ENCODE measurements at regions not wholly inside any gene's neighbourhood (a gene's known extent, or its start where the extent isn't known, plus 50 kb on each side); places are given as distances from the start of the nearest gene placed in this dataset.

DNA sequence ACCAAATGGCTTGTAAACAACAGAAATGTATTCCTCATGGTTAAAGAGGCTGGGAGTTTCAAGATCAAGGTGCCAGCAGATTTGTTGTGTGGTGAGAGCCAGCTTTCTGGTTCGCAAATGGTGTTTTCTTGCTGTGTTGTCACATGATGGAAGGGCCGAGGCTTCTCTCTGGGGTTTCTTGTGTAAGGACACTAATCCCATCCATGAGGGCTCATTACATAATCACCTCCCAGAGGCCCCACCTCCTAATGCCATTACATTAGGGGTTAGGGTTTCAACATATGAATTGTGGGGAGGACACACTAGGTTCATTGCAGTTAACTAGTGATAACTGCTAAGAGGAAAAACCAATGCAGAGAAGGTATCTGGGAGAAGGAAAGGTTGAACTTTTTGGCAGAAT lies 103.5 kb upstream of the ENPEP start:
- intact Hi-C loops (cut with DNase I), result no loop called here
- Histone ChIP-seq H3K4me1 (no peaks in the 10 kb centered on the region), H3K9me3 (no peaks in the 10 kb centered on the region), H3K27ac (no peak overlapping the region), H3K36me3 (replicated peaks in 1 of 2; ENCODE audit: insufficient read depth in 1 of 2, low read depth in 2 of 2) (no peaks in the 10 kb centered on the region), H3K27me3 (no peaks in the 10 kb centered on the region), H3K4me3 (no peak overlapping the region)
- no peak for ATAC-seq
- WGBS, 2 donors, result 49 to 58% methylated on average over 2 of the region's 2 CpGs
- TF ChIP-seq POLR2A (IDR thresholded peaks at IDR 0.05), result no peak
- TF ChIP-seq, protein P1, sequence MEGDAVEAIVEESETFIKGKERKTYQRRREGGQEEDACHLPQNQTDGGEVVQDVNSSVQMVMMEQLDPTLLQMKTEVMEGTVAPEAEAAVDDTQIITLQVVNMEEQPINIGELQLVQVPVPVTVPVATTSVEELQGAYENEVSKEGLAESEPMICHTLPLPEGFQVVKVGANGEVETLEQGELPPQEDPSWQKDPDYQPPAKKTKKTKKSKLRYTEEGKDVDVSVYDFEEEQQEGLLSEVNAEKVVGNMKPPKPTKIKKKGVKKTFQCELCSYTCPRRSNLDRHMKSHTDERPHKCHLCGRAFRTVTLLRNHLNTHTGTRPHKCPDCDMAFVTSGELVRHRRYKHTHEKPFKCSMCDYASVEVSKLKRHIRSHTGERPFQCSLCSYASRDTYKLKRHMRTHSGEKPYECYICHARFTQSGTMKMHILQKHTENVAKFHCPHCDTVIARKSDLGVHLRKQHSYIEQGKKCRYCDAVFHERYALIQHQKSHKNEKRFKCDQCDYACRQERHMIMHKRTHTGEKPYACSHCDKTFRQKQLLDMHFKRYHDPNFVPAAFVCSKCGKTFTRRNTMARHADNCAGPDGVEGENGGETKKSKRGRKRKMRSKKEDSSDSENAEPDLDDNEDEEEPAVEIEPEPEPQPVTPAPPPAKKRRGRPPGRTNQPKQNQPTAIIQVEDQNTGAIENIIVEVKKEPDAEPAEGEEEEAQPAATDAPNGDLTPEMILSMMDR (IDR thresholded peaks at IDR 0.05), result no peak
- no peak for DNase-seq

DNA sequence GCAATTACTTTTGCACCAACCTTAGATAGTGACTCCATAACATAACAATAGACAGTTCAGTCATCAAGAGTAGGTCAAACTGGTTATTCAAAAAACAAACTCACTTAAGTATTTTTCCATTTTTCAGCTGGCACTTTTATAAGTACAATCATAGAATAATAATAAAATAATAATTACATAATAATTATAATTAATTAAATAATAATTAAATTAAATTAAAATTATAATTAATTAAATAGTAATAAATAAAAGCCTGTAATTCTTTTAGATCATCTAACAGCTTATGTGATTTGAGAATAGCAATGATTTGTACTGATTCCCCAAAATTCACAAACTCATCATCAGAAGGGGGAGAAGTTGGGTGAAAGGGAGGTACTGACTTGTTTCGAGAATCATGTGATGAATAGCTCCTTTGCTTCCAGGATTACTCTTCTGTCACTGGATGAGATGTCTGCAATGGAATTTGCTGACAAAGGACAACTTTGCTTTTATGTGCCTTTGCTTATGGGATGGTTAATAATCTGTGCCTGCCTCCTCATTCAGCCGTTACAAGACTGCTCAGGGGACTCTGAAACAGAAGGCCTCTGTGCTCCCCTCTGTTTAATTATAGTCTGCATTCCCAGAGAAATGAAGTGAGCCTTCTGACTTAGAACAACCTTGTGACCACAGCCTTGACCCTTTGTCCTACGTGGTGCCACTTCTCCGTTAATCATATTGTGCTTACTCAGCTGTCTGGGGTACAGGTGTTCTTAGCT lies 104.8 kb upstream of the ENPEP start:
- Histone ChIP-seq H3K4me3 (no peak overlapping the region), H3K4me1 (no peaks in the 10 kb centered on the region), H3K27ac (no peak overlapping the region), H3K27me3 (no peaks in the 10 kb centered on the region), H3K9me3 (no peaks in the 10 kb centered on the region), H3K36me3 (replicated peaks in 1 of 2; ENCODE audit: insufficient read depth in 1 of 2, low read depth in 2 of 2) (no peaks in the 10 kb centered on the region)
- DNase-seq, result no peak
- no peak for ATAC-seq
- 16 to 34% methylated on average over 4 of the region's 4 CpGs for WGBS, 2 donors
- intact Hi-C loops (cut with DNase I), result no loop called here
- TF ChIP-seq, protein P1 (IDR thresholded peaks at IDR 0.05), result no peak
- TF ChIP-seq POLR2A (IDR thresholded peaks at IDR 0.05), result no peak

DNA sequence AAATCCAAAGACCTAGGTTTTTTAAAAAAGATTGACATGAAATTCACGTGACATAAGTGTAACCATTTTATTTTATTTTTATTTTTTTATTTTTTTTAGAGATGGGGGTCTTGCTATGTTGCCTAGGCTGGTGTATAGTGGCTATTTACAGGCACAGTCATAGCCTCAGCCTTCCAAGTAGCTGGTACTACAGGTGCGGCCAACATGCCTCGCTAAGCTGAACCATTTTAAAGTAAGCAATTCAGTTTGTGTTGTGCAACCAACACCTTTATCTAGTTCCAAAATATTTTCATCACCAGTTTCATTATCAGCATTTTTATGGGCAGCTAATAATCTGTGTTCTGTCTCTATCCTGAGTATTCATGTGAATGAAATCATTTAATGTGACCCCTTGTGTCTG lies 107.5 kb upstream of the ENPEP start:
- 70 to 86% methylated on average over 3 of the region's 3 CpGs for WGBS, 2 donors
- no peak overlapping the region for H3K27ac ChIP-seq
- H3K9me3 ChIP-seq, result no peaks in the 10 kb centered on the region
- ATAC-seq, result no peak
- no peaks in the 10 kb centered on the region for H3K27me3 ChIP-seq
- TF ChIP-seq POLR2A (IDR thresholded peaks at IDR 0.05), result no peak
- TF ChIP-seq, protein P1 (IDR thresholded peaks at IDR 0.05), result no peak
- no peaks in the 10 kb centered on the region for H3K36me3 ChIP-seq (replicated peaks in 1 of 2; ENCODE audit: insufficient read depth in 1 of 2, low read depth in 2 of 2)
- intact Hi-C loops (cut with DNase I), result no loop called here
- no peaks in the 10 kb centered on the region for H3K4me1 ChIP-seq
- no peak for DNase-seq
- H3K4me3 ChIP-seq, result no peak overlapping the region

DNA sequence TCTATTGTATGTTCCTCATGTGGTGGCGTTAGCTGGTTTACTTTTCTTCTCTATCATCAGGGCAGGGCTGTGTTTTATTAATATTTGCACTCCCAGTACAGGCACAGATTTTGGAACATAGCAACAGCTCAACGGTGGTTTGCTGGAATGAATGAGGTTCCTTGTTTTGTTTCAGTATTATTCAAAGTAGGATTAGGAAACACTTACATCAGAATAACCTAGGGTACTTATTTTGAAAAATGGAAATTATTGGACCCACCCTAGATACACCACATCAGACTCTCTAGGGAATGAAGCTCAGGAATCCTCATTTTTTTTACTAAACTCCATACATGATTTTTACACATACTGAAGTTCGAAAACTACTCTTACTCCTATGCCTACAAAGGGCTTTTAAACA lies 108.8 kb upstream of the ENPEP start:
- 55 to 75% methylated on average over 3 of the region's 3 CpGs for WGBS, 2 donors

More for the DNA sequence above, 108.8 kb upstream of the ENPEP start:
- Histone ChIP-seq H3K9me3 (no peaks in the 10 kb centered on the region), H3K4me3 (no peak overlapping the region), H3K27me3 (no peaks in the 10 kb centered on the region), H3K4me1 (no peaks in the 10 kb centered on the region), H3K27ac (no peak overlapping the region), H3K36me3 (replicated peaks in 1 of 2; ENCODE audit: insufficient read depth in 1 of 2, low read depth in 2 of 2) (no peaks in the 10 kb centered on the region)
- intact Hi-C loops (cut with DNase I), result no loop called here
- TF ChIP-seq POLR2A (IDR thresholded peaks at IDR 0.05), result no peak
- TF ChIP-seq, protein P1 (IDR thresholded peaks at IDR 0.05), result no peak
- no peak for DNase-seq
- ATAC-seq, result no peak
